CD8-positive, alpha-beta memory T cell (primary cell): ENCODE measurements at regions not wholly inside any gene's neighbourhood (a gene's known extent, or its start where the extent isn't known, plus 50 kb on each side); places are given as distances from the start of the nearest gene placed in this dataset.

Experiments
- CTCF ChIA-PET: fragments of 350-600 bp; sonication (Branson Sonifier 250); formaldehyde crosslinking; loops from one replicate; lab custom pipeline; 2021; ENCODE audit warnings: antibody characterized with exemption; lab: Charles Lee
- POLR2A ChIA-PET: fragments of 350-600 bp; sonication (Branson Sonifier 250); formaldehyde crosslinking; loops from one replicate; lab custom pipeline; 2021; ENCODE audit warnings: antibody characterized with exemption; lab: Charles Lee
- DNase-seq, 5 donors: peaks; one replicate each; pipeline versions ENCODE4 v3.0.0 to v3.0.0-alpha.2; 2020 to 2022; ENCODE audit warnings: mixed read lengths in 1 of 5
- H3K27ac ChIP-seq: one replicate; pipeline ENCODE4 v1.7.0; 2013; ENCODE audit warnings: low read depth, mild to moderate bottlenecking, low read length, moderate library complexity
- H3K27me3 ChIP-seq: 2 replicates; pipeline ENCODE4 v1.7.0; 2013; ENCODE audit warnings: low read length, mild to moderate bottlenecking; ENCODE audit not compliant: insufficient read depth, poor library complexity, severe bottlenecking
- H3K36me3 ChIP-seq: 2 replicates; pipeline ENCODE4 v1.7.0; 2013; ENCODE audit warnings: mild to moderate bottlenecking, low read length, moderate library complexity; ENCODE audit not compliant: insufficient read depth
- H3K4me1 ChIP-seq: 2 replicates; pipeline ENCODE4 v1.7.0; 2013; ENCODE audit warnings: mild to moderate bottlenecking, low read length, moderate library complexity; ENCODE audit not compliant: insufficient read depth
- H3K4me3 ChIP-seq: 2 replicates; pipeline ENCODE4 v1.7.0; 2013; ENCODE audit warnings: mild to moderate bottlenecking, low read length
- H3K9me3 ChIP-seq: 2 replicates; pipeline ENCODE4 v1.7.0; 2013; ENCODE audit warnings: mild to moderate bottlenecking, low read length
- H3K27ac Mint-ChIP-seq, 8 donors: one replicate each; pipeline ENCODE4 v1.8.0; 2020 to 2021; ENCODE audit warnings: mixed read lengths in 8 of 8, mild to moderate bottlenecking in 6 of 8, inconsistent platforms in 3 of 8, moderate library complexity in 3 of 8
- H3K27me3 Mint-ChIP-seq, 2 donors: one replicate each; pipeline ENCODE4 v1.8.0; 2020 to 2021; ENCODE audit warnings: mixed read lengths in 2 of 2, mild to moderate bottlenecking in 1 of 2, moderate library complexity in 1 of 2
- H3K36me3 Mint-ChIP-seq, 3 donors: one replicate each; pipeline ENCODE4 v1.8.0; 2020 to 2021; ENCODE audit warnings: mixed read lengths in 3 of 3, inconsistent platforms in 1 of 3, mild to moderate bottlenecking in 1 of 3
- H3K4me1 Mint-ChIP-seq, 3 donors: one replicate each; pipeline ENCODE4 v1.8.0; 2020 to 2021; ENCODE audit warnings: mixed read lengths in 3 of 3, inconsistent platforms in 1 of 3, mild to moderate bottlenecking in 1 of 3
- H3K4me3 Mint-ChIP-seq, 7 donors: one replicate each; pipeline ENCODE4 v1.8.0; 2020 to 2021; ENCODE audit warnings: mixed read lengths in 7 of 7, mild to moderate bottlenecking in 6 of 7, moderate library complexity in 4 of 7, inconsistent platforms in 2 of 7
- H3K9me3 Mint-ChIP-seq, 5 donors: one replicate each; pipeline ENCODE4 v1.8.0; 2020 to 2022; ENCODE audit warnings: mixed read lengths in 5 of 5, mild to moderate bottlenecking in 3 of 5, moderate library complexity in 2 of 5, inconsistent platforms in 1 of 5

DNA sequence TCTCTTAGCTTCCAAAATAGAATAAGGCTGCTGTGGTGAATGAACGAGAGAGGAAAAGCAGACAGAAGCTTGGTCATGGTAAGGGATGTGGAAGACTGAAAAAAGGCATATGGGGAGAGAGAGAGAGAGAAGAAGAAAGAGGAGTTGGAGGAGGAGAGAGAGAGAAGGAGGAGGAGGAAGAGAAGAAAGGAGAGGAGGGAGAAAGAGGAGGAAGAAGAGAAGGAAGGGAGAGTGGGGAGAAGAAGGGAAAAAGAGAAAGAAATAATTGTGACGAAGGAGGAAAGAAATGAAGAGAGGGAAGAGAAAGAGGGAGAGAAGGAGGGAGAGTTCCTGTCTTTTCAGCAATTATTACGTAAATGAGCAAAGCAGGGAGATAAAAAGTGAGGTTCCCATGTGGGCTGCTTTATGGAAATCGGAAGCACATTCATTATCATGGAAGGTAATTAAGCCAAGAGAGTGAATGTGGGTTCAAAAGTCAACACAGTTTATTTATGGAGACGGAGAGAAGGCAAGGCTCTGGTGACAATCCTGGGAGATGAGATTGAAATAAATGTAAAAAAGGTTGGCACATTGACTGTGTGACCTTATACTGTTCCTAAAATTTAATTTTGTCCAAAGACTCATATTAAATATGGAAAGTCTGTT is 611.2 kb downstream of the KIF4B start:
- H3K36me3 ChIP-seq = no peaks in the 10 kb centered on the region
- H3K4me1 ChIP-seq = no peaks in the 10 kb centered on the region
- Mint-ChIP-seq H3K27ac (no peak overlapping the region), H3K27me3 (peaks cover 1 to 50% of the 10 kb centered on the region in 2 donors), H3K4me1 (no peaks in the 10 kb centered on the region), H3K36me3 (no peaks in the 10 kb centered on the region), H3K4me3 (no peak overlapping the region), H3K9me3 (no peaks in the 10 kb centered on the region)
- POLR2A ChIA-PET = no interaction called here
- no peaks in the 10 kb centered on the region for H3K9me3 ChIP-seq
- H3K27ac ChIP-seq = no peak overlapping the region
- CTCF ChIA-PET = no interaction called here
- H3K4me3 ChIP-seq = no peak overlapping the region
- no peak for DNase-seq
- H3K27me3 ChIP-seq = no peaks in the 10 kb centered on the region

DNA sequence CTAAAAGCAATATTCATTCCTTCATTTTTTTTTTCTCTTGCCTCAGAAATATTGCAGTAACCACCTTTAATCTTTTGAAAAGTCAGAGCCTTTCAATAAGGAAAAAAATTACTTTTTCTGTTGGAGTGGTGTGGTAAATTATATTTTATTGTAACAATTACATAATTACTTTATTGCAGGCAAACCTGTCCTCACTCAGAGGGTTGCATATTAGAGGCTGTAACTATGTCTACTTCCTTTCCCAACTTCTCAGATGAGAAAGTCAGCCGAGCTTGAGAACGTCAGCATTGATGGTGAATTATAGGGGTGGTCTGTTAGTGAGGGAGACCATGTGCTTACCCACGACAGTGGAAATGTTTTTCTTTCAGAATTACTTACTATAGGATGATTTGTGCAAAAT is 611.8 kb downstream of the KIF4B start:
- H3K36me3 Mint-ChIP-seq = no peaks in the 10 kb centered on the region

DNA sequence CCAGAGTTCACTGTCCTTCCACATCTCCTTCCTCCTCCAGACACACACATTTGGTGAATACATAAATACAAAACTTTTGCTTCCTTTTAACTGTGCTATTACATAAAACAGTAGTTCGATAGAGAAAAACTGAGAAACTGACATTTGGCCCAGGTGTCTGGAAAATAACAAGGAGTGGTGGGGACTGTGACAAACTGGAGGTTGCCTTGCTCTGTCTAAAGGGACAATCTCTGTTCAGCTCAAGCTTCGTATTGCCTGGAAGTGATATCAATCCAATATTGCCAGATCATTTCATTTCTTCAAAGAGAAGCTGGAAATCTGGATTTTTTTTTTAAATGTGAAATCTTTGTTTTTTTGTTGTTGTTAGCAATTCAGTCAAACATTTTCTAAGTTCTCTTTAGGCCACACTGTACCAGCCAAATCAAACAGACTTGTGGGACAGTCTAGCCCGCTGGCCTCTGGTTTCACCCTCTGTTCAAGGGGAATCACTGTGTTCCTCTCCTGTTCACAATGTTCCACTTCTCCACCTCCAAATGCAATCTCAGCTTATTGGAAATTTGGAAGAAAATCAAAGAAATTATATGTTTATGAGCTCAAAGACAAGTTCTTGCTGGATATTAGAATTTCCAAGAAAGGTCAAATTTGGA is 612.5 kb downstream of the KIF4B start:
- no peaks in the 10 kb centered on the region for H3K27me3 ChIP-seq
- no peaks in the 10 kb centered on the region for H3K36me3 Mint-ChIP-seq
- H3K9me3 Mint-ChIP-seq = no peaks in the 10 kb centered on the region

More for the DNA sequence above, 611.8 kb downstream of the KIF4B start:
- DNase-seq = no peak
- H3K4me3 ChIP-seq = no peak overlapping the region
- H3K27ac ChIP-seq = no peak overlapping the region
- H3K27ac Mint-ChIP-seq = no peak overlapping the region
- H3K36me3 ChIP-seq = no peaks in the 10 kb centered on the region
- no peak overlapping the region for H3K4me3 Mint-ChIP-seq
- no peaks in the 10 kb centered on the region for H3K9me3 Mint-ChIP-seq
- H3K27me3 Mint-ChIP-seq = peaks cover 1 to 48% of the 10 kb centered on the region in 2 donors
- ChIA-PET CTCF (no interaction called here), POLR2A (no interaction called here)
- H3K27me3 ChIP-seq = no peaks in the 10 kb centered on the region
- H3K4me1 ChIP-seq = no peaks in the 10 kb centered on the region
- no peaks in the 10 kb centered on the region for H3K9me3 ChIP-seq
- H3K4me1 Mint-ChIP-seq = no peaks in the 10 kb centered on the region

DNA sequence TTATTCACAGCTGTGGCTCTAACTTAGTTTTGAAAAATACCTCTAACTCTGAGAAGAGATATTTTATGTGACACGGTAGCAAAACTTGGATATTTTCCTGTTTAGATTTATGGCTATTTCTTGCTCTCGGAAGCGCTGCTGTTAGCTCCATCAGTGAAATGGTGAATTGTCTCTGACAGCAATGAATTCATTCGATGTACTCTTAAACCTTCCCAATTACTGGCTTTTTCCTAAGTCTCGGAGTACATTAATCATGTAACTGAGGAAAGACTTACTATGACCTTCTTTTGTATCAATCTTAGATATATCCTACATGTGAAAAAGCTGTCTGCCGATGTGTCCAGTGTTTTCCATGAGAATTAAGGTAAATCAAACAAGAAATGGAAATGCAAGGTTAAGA is 613.0 kb downstream of the KIF4B start:
- Histone ChIP-seq H3K4me3 (no peak overlapping the region), H3K36me3 (no peaks in the 10 kb centered on the region), H3K4me1 (no peaks in the 10 kb centered on the region), H3K9me3 (no peaks in the 10 kb centered on the region), H3K27ac (no peak overlapping the region), H3K27me3 (no peaks in the 10 kb centered on the region)
- ChIA-PET POLR2A (no interaction called here), CTCF (no interaction called here)
- H3K27me3 Mint-ChIP-seq = peaks cover 1 to 42% of the 10 kb centered on the region in 2 donors
- no peaks in the 10 kb centered on the region for H3K9me3 Mint-ChIP-seq
- H3K36me3 Mint-ChIP-seq = no peaks in the 10 kb centered on the region
- H3K27ac Mint-ChIP-seq = no peak overlapping the region
- H3K4me3 Mint-ChIP-seq = no peak overlapping the region
- no peaks in the 10 kb centered on the region for H3K4me1 Mint-ChIP-seq
- no peak for DNase-seq

More for the DNA sequence above, 612.5 kb downstream of the KIF4B start:
- H3K4me3 Mint-ChIP-seq = no peak overlapping the region
- Histone ChIP-seq H3K4me3 (no peak overlapping the region), H3K36me3 (no peaks in the 10 kb centered on the region), H3K9me3 (no peaks in the 10 kb centered on the region), H3K4me1 (no peaks in the 10 kb centered on the region), H3K27ac (no peak overlapping the region)
- DNase-seq = no peak
- ChIA-PET POLR2A (no interaction called here), CTCF (no interaction called here)
- H3K4me1 Mint-ChIP-seq = no peaks in the 10 kb centered on the region
- no peak overlapping the region for H3K27ac Mint-ChIP-seq
- peaks cover 1 to 43% of the 10 kb centered on the region in 2 donors for H3K27me3 Mint-ChIP-seq

DNA sequence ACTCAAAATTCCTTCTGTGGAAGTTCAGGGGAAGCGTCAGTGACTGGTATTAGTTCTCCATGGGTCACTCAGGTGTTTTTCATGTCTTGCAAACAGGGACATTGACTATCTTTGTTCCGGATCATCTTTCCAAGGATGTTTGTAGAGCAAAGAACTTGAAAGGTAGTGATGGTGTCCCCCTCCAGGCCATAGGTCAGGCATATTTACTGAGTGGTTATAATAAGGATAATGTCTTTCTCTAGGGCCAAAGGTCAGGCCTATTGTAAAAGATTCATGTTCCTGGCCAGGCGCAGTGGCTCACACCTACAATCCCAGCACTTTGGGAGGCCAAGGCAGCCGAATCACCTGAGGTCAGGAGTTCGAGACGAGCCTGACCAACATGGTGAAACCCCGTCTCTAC is 614.8 kb downstream of the KIF4B start:
- no peak for DNase-seq
- Histone ChIP-seq H3K4me1 (no peaks in the 10 kb centered on the region), H3K36me3 (no peaks in the 10 kb centered on the region), H3K27ac (no peak overlapping the region), H3K27me3 (no peaks in the 10 kb centered on the region), H3K4me3 (no peak overlapping the region), H3K9me3 (no peaks in the 10 kb centered on the region)
- POLR2A ChIA-PET = no interaction called here
- Mint-ChIP-seq H3K27me3 (peaks cover 0 to 34% of the 10 kb centered on the region in 2 donors), H3K36me3 (no peaks in the 10 kb centered on the region), H3K9me3 (no peaks in the 10 kb centered on the region), H3K4me3 (no peak overlapping the region), H3K4me1 (no peaks in the 10 kb centered on the region), H3K27ac (no peak overlapping the region)
- CTCF ChIA-PET = no interaction called here

DNA sequence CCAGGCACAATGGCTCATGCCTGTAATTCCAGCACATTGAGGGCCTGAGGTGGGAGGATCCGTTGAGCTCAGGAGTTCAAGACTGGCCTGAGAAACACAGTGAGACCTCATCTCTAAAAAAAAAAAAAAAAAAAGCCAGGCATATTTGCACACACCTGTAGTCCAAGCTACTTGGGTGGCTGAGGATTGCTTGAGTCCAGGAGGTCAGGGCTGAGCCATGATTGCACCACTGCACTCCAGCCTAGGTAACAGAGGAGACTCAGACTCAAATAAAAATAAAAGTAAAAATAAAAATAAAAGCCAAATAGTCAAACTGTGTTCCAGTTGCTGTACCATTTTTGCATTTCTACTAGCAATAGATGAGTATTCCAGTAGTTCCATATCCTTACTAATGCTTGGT is 616.0 kb downstream of the KIF4B start:
- DNase-seq = no peak
- Mint-ChIP-seq H3K9me3 (peaks cover 0 to 2% (median 0%) of the 10 kb centered on the region in 5 donors), H3K27ac (no peak overlapping the region), H3K4me3 (no peak overlapping the region), H3K4me1 (no peaks in the 10 kb centered on the region), H3K36me3 (no peaks in the 10 kb centered on the region), H3K27me3 (peaks cover 0 to 24% of the 10 kb centered on the region in 2 donors)
- CTCF ChIA-PET = no interaction called here
- H3K9me3 ChIP-seq = no peaks in the 10 kb centered on the region
- no peaks in the 10 kb centered on the region for H3K36me3 ChIP-seq
- H3K27me3 ChIP-seq = no peaks in the 10 kb centered on the region
- POLR2A ChIA-PET = no interaction called here
- H3K4me3 ChIP-seq = no peak overlapping the region
- H3K4me1 ChIP-seq = no peaks in the 10 kb centered on the region
- H3K27ac ChIP-seq = no peak overlapping the region

DNA sequence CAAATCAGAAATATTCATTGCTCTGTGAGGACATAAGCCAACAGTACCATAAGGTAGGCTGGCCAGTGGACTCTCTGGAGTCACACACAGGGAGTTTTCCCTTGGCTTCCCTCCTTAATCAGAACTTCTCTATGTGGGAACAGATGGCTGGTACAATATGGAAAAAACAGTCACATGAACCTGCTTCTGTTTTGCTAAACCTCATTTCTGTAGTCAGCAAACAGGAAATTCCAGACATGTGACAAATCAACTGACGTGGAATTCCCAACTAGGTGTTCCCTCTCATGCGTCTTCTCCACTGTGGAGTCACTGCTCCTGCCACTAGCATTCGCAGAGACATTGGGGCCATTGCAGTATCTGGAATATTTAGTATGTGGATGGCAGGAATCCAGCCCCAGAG is 617.6 kb downstream of the KIF4B start:
- Histone ChIP-seq H3K27me3 (no peaks in the 10 kb centered on the region), H3K4me3 (no peak overlapping the region), H3K36me3 (no peaks in the 10 kb centered on the region), H3K9me3 (no peaks in the 10 kb centered on the region), H3K4me1 (no peaks in the 10 kb centered on the region), H3K27ac (no peak overlapping the region)
- POLR2A ChIA-PET = no interaction called here
- DNase-seq = no peak
- CTCF ChIA-PET = no interaction called here
- Mint-ChIP-seq H3K36me3 (no peaks in the 10 kb centered on the region), H3K4me3 (no peak overlapping the region), H3K4me1 (no peaks in the 10 kb centered on the region), H3K9me3 (peaks cover 0 to 2% (median 0%) of the 10 kb centered on the region in 5 donors), H3K27ac (no peak overlapping the region), H3K27me3 (peaks cover 1 to 17% of the 10 kb centered on the region in 2 donors)

DNA sequence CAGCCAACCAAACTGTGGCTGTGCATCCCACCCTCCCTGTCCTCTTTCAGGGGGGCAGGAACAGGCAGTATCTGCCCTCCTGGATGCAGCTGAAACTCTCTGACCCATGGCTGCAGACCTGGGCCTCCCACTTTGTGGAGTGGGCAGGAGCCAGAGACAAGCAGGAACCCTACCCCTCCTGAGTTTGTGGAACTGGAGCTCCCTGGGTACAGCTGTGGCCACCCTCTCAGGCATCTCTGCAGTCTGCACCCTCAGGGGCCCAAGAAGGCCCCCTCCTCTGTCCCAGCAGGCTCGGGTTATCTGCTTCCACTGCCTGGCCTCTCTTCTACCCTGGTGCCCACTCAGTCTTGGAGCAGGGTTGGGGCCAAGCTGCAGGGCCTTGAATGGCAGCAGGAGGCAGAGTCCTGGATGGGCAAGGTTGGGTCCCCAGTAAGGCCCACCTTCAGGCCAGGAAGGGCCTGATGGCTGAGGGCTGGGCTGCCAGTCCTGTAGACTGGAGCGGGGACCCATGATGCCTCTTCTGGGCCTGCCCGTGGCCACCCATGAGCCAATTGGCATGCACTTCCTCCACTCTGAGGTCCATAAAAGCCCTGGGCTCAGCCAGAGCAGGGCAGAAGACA is 619.9 kb downstream of the KIF4B start:
- DNase-seq = no peak
- H3K27me3 ChIP-seq = no peaks in the 10 kb centered on the region
- peaks cover 0 to 2% (median 0%) of the 10 kb centered on the region in 5 donors for H3K9me3 Mint-ChIP-seq
- H3K27ac Mint-ChIP-seq = no peak overlapping the region
- H3K4me1 Mint-ChIP-seq = no peaks in the 10 kb centered on the region
- H3K4me3 ChIP-seq = no peak overlapping the region
- H3K36me3 Mint-ChIP-seq = no peaks in the 10 kb centered on the region
- H3K27ac ChIP-seq = no peak overlapping the region
- ChIA-PET CTCF (no interaction called here), POLR2A (no interaction called here)
- no peaks in the 10 kb centered on the region for H3K9me3 ChIP-seq
- no peaks in the 10 kb centered on the region for H3K4me1 ChIP-seq
- peaks cover 1 to 9% of the 10 kb centered on the region in 2 donors for H3K27me3 Mint-ChIP-seq
- H3K4me3 Mint-ChIP-seq = no peak overlapping the region
- no peaks in the 10 kb centered on the region for H3K36me3 ChIP-seq
